HG03095 (cell line): ENCODE measurements at regions not wholly inside any gene's neighbourhood (a gene's known extent, or its start where the extent isn't known, plus 50 kb on each side); places are given as distances from the start of the nearest gene placed in this dataset.
"Not testable (repeated sequence)": the region's sequence is repeated elsewhere in the genome, so short reads cannot be mapped to it uniquely, and the experiment has no call there.

Experiments
- ATAC-seq: cut with Tn5 transposase; IDR thresholded peaks from one replicate; pipeline ENCODE4 v1.9.1; 2021; ENCODE audit warnings: moderate library complexity; ENCODE audit not compliant: unreplicated experiment

DNA sequence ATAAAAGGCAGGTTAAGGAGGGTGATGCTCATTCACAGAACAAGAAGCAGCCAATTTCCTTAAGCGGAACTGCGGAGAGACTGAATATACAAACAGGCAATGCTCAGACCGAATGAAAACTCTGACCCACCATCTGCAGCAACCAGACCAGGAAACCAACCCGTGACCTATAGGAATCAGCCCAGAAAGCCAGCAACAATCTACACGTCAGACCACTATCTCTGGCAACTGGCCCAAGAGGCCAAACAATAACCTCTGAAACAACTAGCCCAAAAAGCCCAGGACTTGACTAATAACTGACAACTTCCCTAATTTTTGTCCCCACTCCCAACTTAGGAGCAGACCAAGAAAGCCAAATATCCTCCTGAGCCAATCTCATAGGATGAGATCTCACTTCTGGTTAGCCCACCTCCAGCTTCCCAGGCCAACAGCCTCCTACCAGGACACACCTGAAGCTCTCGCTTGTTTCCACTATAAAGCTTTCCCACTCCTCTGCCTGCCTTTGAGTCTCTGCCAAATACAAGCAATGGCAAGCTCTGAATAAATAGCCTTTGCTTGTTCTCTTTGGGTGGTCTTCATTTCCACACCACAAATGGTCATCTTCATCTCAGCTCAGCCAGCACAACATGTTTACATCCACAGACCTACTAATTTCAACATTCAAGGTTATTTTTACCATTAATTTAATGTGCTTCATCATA lies 168.5 kb downstream of the HSD17B3 start:
- ATAC-seq: no peak

DNA sequence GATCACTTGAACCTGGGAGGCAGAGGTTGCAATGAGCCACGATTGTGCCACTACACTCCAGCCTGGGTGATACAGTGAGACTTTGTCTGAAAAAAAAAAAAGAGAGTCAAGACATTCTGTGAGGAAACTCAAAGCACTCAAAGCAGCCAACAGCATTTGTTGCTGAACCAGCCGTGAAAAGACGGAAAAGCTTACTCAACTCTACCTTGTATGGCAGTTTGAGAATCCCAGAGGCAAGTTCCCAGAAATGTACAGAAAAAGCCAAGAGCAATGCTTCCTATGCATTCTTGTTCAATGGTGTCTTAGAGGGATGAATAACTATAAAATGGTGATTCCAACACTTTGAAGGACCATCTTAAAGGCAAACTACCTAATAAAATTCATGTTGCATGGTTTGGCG lies 170.2 kb downstream of the HSD17B3 start:
- ATAC-seq: no peak

DNA sequence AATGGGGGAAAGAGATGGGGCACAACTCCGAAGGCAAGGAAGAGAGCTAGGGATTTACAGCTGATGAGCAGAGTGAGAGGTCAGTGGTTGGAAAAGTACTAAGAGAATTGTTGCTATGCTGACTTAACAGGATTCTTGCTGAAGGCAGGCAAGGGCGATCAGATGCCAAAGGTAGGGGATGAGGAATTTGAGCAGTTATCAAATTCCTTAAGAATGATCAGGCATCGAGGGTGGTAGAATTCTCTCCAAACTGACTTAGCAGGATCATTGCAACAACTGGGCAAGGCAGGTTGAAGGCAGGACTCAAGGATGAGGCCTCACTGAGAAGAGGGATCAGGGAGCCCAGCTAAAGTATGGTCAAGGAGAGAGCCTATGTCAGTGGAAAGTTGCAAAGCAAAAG lies 171.0 kb downstream of the HSD17B3 start:
- ATAC-seq: no peak

DNA sequence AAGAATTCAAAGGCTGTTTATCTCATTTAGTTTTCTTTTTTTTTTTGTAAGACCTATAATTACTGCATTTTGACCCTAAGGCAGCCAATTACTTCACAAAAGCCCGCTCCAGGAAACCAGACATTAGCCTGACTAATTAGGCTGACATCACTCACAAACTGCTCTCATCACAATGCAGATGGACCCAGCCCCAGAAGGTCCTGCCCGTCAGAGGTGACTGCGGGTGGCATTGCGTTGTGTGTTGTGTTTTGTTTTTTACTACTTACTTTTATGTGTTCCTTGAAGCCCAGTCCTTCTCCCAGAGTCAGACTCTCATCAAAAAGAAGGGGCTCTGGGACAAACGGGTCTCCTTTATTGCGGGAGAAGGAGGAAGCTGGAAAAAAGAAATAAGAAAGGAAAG lies 172.2 kb downstream of the HSD17B3 start:
- ATAC-seq: no peak

DNA sequence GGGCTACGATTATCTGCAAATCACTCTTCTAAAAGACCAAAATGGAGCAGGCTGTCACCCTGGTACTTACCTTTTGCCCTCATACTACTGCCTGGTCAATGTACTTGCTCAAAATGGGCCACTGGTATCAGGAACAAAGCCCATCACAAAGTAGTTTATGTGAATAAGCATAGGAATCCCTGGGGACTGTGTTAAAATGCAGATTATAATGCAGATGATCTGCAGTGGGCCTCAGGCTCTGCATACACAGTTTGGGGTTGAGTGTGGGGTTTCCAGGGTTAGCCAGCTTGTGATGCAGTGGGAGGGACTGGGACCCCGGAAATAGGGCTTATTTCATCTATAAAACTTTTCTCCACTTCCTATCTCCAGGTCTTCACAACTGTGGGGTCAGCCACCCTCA lies 173.1 kb downstream of the HSD17B3 start:
- ATAC-seq: no peak

DNA sequence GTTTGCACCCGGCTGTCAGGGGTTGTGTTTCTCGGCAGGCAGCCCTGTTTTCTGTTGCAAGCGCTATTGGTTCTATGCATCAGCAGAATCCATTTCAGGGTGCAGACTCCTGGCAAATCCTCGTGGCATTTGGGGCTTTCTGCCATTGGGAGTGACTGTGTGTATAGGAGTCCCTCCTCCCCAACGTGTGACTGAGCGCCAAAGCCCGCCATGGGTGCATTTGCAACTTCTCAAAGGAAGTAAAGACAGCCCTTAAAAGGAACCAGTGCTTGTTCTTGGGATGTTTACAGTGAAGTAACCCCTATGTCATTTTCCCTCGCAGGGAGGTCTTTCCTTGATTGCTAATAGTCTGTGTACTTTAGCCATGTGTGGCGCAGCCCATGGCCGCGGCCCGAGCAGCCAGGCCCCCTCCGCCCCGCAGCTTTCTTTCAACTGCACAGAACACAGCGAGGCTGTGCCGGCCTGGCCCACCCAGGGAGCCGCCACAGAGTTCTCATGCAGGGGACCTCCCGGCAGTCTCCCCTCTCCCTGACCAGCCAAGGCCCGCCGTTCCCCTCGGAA lies 175.6 kb downstream of the HSD17B3 start:
- no peak for ATAC-seq

DNA sequence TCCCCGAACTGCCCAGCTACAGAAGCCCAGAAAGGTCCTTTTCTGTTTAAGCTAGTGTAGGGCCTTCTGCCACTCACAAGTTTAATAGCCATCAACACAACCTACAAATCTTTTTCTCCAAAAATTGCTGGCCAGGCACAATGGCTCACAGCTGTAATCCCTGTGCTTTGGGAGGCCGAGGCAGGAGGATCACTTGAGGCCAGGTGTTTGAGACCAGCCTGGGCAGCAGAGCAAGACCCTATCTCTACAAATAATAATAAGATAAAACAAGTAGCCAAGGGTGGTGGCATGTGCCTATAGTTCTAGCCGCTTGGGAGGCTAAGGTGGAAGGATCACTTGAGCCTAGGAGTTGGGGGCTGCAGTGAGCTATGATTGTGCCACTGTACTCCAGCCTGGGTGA lies 176.4 kb downstream of the HSD17B3 start:
- ATAC-seq: no peak

DNA sequence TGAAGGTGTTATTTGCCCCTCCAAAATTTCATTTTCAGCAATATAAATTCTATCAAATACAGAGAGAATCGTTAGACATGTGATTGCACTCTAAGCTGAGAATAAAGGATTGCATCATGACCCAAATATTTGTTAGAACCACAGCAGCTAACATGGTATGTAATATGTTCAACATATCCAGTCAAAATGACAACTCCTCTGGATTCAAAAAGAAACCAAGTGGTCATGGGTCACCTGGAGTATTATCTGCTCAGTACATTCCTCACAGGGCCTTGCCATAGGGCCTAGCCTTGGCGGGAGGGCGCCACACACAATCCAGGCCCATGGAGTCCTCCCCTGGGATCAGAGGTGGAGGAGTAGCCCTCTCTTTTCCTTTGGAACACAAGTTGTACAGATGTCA lies 179.2 kb downstream of the HSD17B3 start:
- ATAC-seq: no peak

DNA sequence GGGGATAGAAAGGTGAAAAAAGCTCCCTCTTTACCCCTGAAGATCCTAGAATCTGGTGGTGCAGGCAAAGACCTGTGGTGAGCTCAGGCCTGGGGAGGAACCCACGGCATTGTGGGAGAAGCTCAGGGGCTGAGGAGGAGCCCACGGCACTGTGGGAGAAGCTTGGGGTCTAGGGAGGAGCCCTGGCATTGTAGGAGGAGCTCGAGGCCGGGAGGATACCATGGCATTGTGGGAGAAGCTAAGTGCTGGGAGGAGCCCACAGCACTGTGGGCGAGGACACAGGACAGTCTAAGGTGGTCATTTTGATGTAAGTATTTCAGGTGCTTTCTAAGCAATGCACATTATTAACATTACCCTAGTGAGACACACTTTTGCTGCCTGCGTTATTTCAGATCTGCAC lies 179.7 kb downstream of the HSD17B3 start:
- no peak for ATAC-seq

DNA sequence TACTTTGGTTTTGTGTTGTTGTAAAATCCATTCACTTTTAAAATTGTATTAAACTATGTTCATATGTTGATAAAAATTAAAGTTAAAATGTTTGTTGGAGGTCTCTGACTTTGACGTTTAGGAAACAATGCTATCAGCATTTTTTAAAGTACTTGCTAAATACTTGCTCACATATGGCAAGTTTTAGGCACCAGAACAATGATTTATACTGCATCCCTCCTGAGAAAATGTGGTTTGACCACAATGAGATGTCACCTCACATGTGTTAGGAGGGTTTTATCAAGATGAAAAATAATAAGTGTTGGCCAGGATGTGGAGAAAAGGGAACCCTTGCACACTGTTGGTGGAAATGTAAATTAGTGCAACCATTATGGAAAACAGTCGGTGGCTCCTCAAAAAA lies 180.8 kb downstream of the HSD17B3 start:
- ATAC-seq: no peak

DNA sequence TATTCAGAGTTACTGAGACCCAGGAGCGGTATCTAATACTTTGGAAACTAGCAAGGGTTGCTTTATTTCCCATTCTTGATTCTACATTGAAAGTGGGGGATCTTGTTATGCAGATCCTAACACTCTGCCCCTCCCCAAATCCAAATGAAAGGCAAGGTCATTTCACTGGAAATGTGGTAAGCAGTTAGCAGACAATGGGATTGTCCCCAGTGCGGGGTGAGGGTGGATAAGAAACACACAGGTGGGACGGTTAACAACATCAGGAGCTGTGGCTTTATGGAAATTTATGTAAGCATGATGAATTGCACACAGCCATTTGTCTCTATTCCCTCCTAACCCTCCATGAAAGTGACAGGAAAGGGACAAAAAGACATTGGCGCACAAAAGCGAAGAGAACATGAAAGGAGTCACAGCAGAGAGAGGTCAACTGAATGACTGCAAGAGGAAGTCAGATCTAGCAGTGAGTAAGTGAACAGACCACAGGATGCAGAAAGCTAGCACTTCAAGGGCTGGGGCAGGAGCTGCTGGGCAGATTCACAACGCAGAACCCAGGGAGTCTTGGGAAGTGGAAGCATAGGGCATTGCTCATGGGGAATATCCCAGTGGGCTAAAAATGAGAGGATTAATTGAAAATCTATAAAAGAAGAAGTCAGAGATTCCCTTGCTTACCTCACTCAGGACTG lies 184.4 kb downstream of the HSD17B3 start:
- no peak for ATAC-seq

DNA sequence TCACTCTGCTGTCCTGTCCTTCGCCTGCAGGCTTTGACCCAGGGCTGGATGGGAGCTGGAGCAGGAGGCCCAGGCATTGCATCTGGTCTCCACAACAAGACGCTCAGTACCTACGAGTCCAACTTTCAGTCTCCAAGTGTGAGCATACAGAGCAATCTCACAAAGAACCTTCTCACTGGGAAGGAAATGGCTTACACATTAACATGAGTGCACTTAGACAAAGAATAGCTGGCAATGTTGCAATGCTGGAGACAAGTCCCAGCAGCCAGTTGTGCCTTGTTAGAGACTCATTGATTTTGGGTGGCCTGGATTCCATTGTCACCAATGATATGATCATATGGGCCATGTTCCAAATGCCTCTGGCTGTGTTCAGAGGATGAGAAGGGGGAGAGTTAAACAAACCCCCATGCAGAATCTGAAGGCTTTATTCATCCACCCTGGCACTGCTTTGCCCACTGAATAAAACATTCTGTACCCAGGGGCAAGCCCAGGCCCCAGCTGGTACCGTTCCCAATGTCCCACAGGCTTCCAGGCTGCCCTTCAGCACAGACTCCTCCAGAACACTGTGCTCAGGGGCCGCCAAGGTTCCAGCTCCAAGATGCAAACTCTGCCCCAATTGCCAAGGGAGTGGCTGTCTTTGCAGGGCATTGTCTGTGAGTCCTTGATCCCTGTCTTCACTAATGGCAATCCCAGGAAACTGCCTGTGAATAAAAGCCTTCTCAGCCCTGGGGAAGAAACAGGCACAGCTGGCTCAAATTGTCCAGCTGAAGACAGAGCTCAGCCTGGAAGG lies 185.5 kb downstream of the HSD17B3 start:
- no peak for ATAC-seq

DNA sequence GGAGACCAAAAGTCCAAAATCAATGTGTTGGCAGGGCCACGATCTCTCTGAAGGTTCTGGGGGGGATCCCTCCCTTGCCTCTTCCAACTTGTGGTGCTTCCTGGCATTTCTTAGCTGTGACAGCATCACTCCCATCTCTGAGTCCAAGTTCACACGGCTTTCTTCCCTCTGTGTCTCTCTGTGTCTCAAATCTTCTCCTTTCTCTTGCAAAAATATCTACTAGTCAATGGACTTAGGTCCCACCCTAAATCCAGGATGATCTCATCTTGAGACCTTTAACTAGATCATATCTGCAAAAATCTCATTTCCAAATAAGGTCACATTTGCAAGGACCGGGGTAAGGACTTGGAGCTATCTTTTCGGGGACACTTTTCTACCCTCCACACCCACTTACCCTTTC lies 186.1 kb downstream of the HSD17B3 start:
- no peak for ATAC-seq

DNA sequence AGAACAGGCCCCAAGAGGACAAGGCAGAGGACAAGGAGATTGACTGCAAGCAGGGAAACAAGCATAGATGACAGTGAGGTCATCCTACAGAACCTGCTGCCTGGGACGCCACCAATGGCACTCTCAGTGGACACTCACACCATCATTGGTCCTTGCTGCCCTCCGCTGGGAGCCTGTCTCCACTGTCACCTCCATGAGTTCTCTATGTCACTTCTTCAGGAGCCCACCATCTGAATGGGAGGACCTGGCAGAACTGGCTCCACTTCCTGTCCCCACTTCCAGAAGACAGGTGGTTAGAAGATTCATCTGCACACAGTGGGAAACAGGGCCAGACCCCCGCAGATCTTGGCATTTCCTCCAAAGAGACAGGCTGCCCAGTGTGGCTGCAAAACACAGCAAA lies 188.9 kb downstream of the HSD17B3 start:
- ATAC-seq: no peak

DNA sequence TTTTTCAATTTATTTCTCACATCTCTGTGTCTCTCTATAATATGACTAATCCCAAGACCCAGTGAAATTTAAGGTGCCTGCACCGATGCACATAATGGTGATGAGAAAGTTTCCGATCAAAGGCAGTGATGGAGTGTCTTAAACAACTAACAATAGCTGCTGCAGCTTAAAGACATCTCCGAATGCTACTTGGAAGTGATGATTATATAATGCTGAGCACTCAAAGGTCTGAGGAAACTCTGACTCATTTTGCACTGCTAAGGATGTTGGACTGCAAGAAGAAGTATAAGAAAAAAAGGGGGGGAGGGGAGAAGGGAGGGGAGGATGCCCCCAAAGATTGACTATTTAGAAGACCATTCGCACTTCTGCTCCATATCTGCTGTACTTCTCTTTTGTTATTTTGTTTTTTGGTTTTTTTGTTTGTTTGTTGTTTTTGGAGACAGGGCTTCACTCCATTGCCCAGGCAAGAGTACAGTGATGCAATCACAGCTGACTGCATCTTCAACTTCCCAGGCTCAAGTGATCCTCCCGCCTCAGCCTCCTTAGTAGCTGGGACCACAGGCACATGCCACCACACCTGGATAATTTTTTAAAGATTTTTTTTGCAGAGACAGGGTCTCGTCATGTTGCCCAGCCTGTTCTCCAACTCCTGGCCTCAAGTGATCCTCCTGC lies 192.2 kb downstream of the HSD17B3 start:
- no peak for ATAC-seq

DNA sequence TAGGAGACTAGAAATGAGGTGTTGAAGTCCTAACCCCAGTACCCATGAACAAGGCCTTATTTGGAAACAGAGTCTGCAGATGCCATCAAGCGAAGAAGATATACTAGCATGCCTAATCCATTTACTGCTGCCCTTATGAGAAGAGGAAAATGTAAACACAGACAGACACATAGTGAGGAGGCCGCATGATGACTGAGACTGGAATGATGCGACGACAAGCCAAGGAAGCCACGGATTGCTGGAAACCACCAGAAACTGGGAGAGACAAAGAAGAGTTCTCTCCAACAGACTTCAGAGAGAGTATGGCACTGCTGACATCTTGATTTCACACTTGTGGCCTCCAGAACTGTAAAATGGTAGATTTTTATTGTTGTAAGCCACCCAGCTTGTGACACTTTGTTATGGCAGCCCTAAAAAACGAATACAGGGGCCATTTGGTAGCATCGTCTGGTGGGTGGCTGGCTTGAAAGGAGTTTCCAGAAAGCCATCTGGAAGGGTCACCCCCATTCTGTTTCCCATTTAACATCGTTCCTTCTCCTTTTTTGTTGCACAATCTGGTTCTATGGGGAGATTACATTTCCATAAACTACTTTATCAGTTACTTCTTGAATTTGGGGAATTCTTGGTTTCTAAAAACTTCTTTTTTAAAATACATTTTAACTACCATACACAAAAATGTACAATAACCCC lies 193.1 kb downstream of the HSD17B3 start:
- no peak for ATAC-seq

DNA sequence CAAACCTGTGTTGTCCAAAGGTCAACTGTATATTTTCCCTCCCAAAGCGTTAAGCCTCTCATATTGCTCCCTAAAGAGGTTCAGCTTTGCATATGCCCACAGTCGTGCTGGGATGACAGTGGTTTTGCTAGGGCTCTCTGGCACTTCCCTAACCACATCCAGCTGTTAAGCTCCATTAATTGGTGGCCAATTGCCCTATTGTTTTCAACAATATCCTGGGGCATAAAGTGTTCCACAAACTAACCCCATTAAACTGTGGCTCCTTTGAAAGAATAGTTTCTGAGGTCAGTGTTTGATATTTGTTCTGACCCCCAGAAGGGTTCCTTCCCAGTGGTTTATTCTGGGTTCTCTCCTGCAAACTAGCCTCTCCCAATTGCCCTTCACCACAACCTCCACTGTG lies 194.5 kb downstream of the HSD17B3 start:
- no peak for ATAC-seq

DNA sequence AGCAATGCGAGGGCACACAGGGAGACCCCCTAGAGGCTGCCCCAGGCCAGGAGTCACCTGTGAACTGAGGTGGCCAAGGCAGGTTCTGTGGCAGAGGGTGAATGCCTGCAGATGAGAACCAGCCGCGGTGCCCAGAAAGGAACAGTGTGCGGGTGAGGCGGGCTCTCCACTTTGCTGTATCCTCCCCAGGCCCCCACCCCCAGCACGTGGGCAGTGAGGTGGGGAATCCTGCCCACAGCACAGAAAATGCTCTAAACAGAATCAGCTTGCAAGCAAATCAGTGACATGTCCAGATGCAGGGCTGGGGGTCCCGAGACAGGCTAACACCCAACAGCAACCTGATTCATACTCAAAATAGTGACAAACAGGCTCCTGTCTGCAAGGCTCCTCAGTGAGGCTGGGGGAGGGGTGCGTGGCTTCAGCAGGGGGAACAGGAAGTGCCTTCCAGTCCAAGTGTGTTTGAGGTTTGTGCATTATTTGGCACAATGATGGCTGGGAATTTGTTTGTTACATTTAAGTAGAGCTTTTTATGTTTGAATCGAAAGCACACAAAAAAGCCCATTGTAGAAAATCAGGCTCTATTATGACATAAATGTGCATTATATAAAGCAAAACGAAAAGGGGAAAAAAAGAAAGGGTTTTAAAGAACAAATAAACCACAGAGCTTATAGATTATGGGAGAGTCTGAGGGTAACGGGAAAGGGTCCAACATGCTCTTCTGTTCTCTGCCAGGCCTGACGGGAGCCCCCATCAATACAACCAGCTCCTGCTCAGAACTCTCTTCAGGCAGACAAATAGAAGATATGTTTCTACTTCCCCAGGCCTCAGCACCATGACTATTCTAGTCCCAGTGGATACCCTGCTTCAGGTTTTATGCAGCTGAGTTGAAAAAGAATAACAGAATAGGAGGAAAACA lies 201.3 kb downstream of the HSD17B3 start:
- no peak for ATAC-seq

DNA sequence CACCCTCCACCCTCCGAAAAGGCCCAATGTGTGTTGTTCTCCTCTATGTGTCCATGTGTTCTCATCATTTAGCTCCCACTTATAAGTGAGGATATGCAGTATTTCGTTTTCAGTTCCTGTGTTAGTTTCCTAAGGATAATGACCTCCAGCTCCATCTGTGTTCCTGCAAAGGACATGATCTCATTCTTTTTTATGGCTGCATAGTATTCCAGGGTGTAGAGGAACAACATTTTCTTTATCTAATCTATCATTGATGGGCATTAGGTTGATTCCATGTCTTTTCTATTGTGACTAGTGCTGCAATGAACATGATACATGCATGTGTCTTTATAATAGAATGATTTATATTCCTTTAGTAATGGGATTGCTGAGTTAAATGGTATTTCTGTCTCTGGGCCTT lies 211.3 kb downstream of the HSD17B3 start:
- not testable (repeated sequence) for ATAC-seq
